H9 (cell line): ENCODE measurements at regions not wholly inside any gene's neighbourhood (a gene's known extent, or its start where the extent isn't known, plus 50 kb on each side); places are given as distances from the start of the nearest gene placed in this dataset.

Experiments
- DNase-seq: peaks from one replicate; pipeline ENCODE4 v3.0.0-alpha.2; 2017
- H2AFZ ChIP-seq: one replicate; pipeline ENCODE4 v1.6.1; 2013; ENCODE audit warnings: mild to moderate bottlenecking, low read length, control low read depth, moderate library complexity
- H2AK5ac ChIP-seq: 2 replicates; pipeline ENCODE4 v1.6.1; 2013; ENCODE audit warnings: low read length, control low read depth, mixed read lengths; ENCODE audit not compliant: insufficient read length
- H2BK120ac ChIP-seq: one replicate; pipeline ENCODE4 v1.6.1; 2013; ENCODE audit warnings: low read depth, mild to moderate bottlenecking, low read length, control low read depth, inconsistent platforms; ENCODE audit not compliant: poor library complexity, severe bottlenecking
- H2BK12ac ChIP-seq: 2 replicates; pipeline ENCODE4 v1.6.1; 2013; ENCODE audit warnings: low read length, control low read depth, mixed read lengths, low read depth; ENCODE audit not compliant: insufficient read length
- H2BK15ac ChIP-seq: 2 replicates; pipeline ENCODE4 v1.6.1; 2013; ENCODE audit warnings: low read depth, low read length, control low read depth
- H2BK20ac ChIP-seq: one replicate; pipeline ENCODE4 v1.6.1; 2013; ENCODE audit warnings: low read depth, mild to moderate bottlenecking, low read length, control low read depth, inconsistent platforms; ENCODE audit not compliant: poor library complexity, severe bottlenecking
- H2BK5ac ChIP-seq: 2 replicates; pipeline ENCODE4 v1.6.1; 2013; ENCODE audit warnings: low read length, control low read depth, mixed read lengths; ENCODE audit not compliant: insufficient read length
- H3K14ac ChIP-seq: 2 replicates; pipeline ENCODE4 v1.6.1; 2013; ENCODE audit warnings: low read length, control low read depth; ENCODE audit not compliant: insufficient read depth
- H3K18ac ChIP-seq: 2 replicates; pipeline ENCODE4 v1.6.1; 2013; ENCODE audit warnings: low read depth, mild to moderate bottlenecking, mixed read lengths, low read length, control low read depth; ENCODE audit not compliant: insufficient read length
- H3K23ac ChIP-seq: 2 replicates; pipeline ENCODE4 v1.6.1; 2013; ENCODE audit warnings: low read length, control low read depth, mixed read lengths, low read depth; ENCODE audit not compliant: insufficient read length
- H3K23me2 ChIP-seq: 2 replicates; pipeline ENCODE4 v1.6.1; 2013; ENCODE audit warnings: low read depth, mild to moderate bottlenecking, mixed read lengths, low read length, control low read depth; ENCODE audit not compliant: insufficient read length, poor library complexity, severe bottlenecking
- H3K27ac ChIP-seq: 2 replicates; pipeline ENCODE4 v1.5.1; 2013; ENCODE audit warnings: low read length, control low read depth, mixed read lengths, low read depth; ENCODE audit not compliant: insufficient read length
- H3K27me3 ChIP-seq: 2 replicates; pipeline ENCODE4 v1.6.1; 2013; ENCODE audit warnings: low read length, control low read depth, inconsistent platforms; ENCODE audit not compliant: insufficient read depth
- H3K4ac ChIP-seq: 2 replicates; pipeline ENCODE4 v1.6.1; 2013; ENCODE audit warnings: low read depth, mild to moderate bottlenecking, control low read depth, inconsistent platforms, low read length, moderate library complexity
- H3K4me1 ChIP-seq: 2 replicates; pipeline ENCODE4 v1.6.1; 2013; ENCODE audit warnings: low read length, control low read depth, inconsistent platforms; ENCODE audit not compliant: insufficient read depth
- H3K4me2 ChIP-seq: 2 replicates; pipeline ENCODE4 v1.6.1; 2013; ENCODE audit warnings: low read length, control low read depth, mixed read lengths; ENCODE audit not compliant: insufficient read length, insufficient read depth
- H3K56ac ChIP-seq: 2 replicates; pipeline ENCODE4 v1.6.1; 2013; ENCODE audit warnings: low read depth, mild to moderate bottlenecking, mixed read lengths, low read length, control low read depth; ENCODE audit not compliant: insufficient read length
- H3K79me1 ChIP-seq: 2 replicates; pipeline ENCODE4 v1.6.1; 2013; ENCODE audit warnings: low read depth, mild to moderate bottlenecking, moderate library complexity, low read length, control low read depth, inconsistent platforms; ENCODE audit not compliant: insufficient read depth, poor library complexity, severe bottlenecking
- H3K79me2 ChIP-seq: 2 replicates; pipeline ENCODE4 v1.6.1; 2013; ENCODE audit warnings: low read length, control low read depth, inconsistent platforms; ENCODE audit not compliant: insufficient read depth
- H3K9ac ChIP-seq: 2 replicates; pipeline ENCODE4 v1.6.1; 2013; ENCODE audit warnings: low read length, control low read depth, mixed read lengths; ENCODE audit not compliant: insufficient read length; ENCODE audit errors: extremely low read depth
- H3K9me3 ChIP-seq: one replicate; pipeline ENCODE4 v1.6.1; 2013; ENCODE audit warnings: low read depth, low read length, inconsistent platforms; ENCODE audit not compliant: control insufficient read depth
- H3T11ph ChIP-seq: one replicate; pipeline ENCODE4 v1.6.1; 2013; ENCODE audit warnings: mild to moderate bottlenecking, low read length, control low read depth, inconsistent platforms
- H4K20me1 ChIP-seq: one replicate; pipeline ENCODE4 v1.6.1; 2013; ENCODE audit not compliant: control insufficient read depth, insufficient read length, insufficient read depth
- H4K5ac ChIP-seq: 2 replicates; pipeline ENCODE4 v1.6.1; 2013; ENCODE audit warnings: low read depth, mild to moderate bottlenecking, mixed read lengths, low read length, control low read depth; ENCODE audit not compliant: insufficient read length
- H4K8ac ChIP-seq: replicated peaks from 2 replicates; pipeline ENCODE4 v1.6.1; 2013; ENCODE audit warnings: low read length, control low read depth, mixed read lengths, low read depth; ENCODE audit not compliant: insufficient read length
- H4K91ac ChIP-seq: 2 replicates; pipeline ENCODE4 v1.6.1; 2013; ENCODE audit warnings: low read depth, mild to moderate bottlenecking, moderate library complexity, mixed read lengths, low read length, control low read depth; ENCODE audit not compliant: insufficient read length
- H3K27ac Mint-ChIP-seq, 3 experiments: 2 replicates in 2 of 3; 3 replicates in 1 of 3; pipeline ENCODE4 v1.8.0; 2020 to 2021; ENCODE audit warnings: mixed read lengths in 3 of 3, mild to moderate bottlenecking in 1 of 3, moderate library complexity in 1 of 3
- H3K27me3 Mint-ChIP-seq: 2 replicates; pipeline ENCODE4 v1.8.0; 2021; ENCODE audit warnings: low read depth, mild to moderate bottlenecking, moderate library complexity, mixed read lengths
- H3K36me3 Mint-ChIP-seq, 3 experiments: 2 replicates in 2 of 3; 3 replicates in 1 of 3; pipeline ENCODE4 v1.8.0; 2020 to 2021; ENCODE audit warnings: low read depth in 3 of 3, mixed read lengths in 3 of 3; ENCODE audit not compliant: insufficient read depth in 1 of 3
- H3K4me1 Mint-ChIP-seq, 2 experiments: 2 replicates each; pipeline ENCODE4 v1.8.0; 2020; ENCODE audit warnings: mixed read lengths in 2 of 2
- H3K4me3 Mint-ChIP-seq, 2 experiments: 2 replicates in 1 of 2; 3 replicates in 1 of 2; pipeline ENCODE4 v1.8.0; 2020 to 2021; ENCODE audit warnings: mild to moderate bottlenecking in 2 of 2, mixed read lengths in 2 of 2, moderate library complexity in 1 of 2
- H3K9me3 Mint-ChIP-seq, 2 experiments: 2 replicates in 1 of 2; 3 replicates in 1 of 2; pipeline ENCODE4 v1.8.0; 2020; ENCODE audit warnings: mild to moderate bottlenecking in 2 of 2, mixed read lengths in 2 of 2, moderate library complexity in 1 of 2
- CTCF ChIP-seq: fragments of 200-600 bp; sonication (generic); conservative IDR thresholded peaks from 3 replicates; pipeline ENCODE4 v1.8.0; 2021; ENCODE audit warnings: antibody characterized with exemption, mild to moderate bottlenecking
- WGBS: extraction: QIAGEN DNeasy Blood & Tissue Kit; methylation state at CpG from one replicate; pipeline ENCODE4 v1.1.7; 2013; ENCODE audit warnings: missing lambda C conversion rate, low lambda C conversion rate, mixed read lengths; ENCODE audit not compliant: insufficient read length; ENCODE audit errors: extremely low coverage; 5-methylcytosine and 5-hydroxymethylcytosine counted together

GRCh38 chr5:156142867-156143266 lies 184.1 kb upstream of the SGCD start:
- no peak overlapping the region for H4K91ac ChIP-seq
- H3K23ac ChIP-seq, result no peak overlapping the region
- Mint-ChIP-seq H3K9me3 (peaks cover 10 to 22% of the 10 kb centered on the region in 2 experiments), H3K27me3 (no peaks in the 10 kb centered on the region), H3K27ac (no peak overlapping the region), H3K36me3 (peaks cover 7 to 15% (median 10%) of the 10 kb centered on the region in 3 experiments; a peak in 6 of 7 replicates), H3K4me1 (peaks cover 4 to 5% of the 10 kb centered on the region in 2 experiments; a peak in 3 of 4 replicates), H3K4me3 (no peak overlapping the region)
- H3K14ac ChIP-seq, result no peak overlapping the region
- no peak overlapping the region for H3T11ph ChIP-seq
- H4K8ac ChIP-seq, result no peak overlapping the region
- H2AK5ac ChIP-seq, result no peak overlapping the region
- H4K5ac ChIP-seq, result no peak overlapping the region
- H3K56ac ChIP-seq, result no peak overlapping the region
- H3K79me1 ChIP-seq, result no peaks in the 10 kb centered on the region
- H3K27ac ChIP-seq, result no peak overlapping the region
- H2BK20ac ChIP-seq, result no peak overlapping the region
- H2BK5ac ChIP-seq, result no peak overlapping the region
- H3K79me2 ChIP-seq, result no peaks in the 10 kb centered on the region
- no peak overlapping the region for H3K4ac ChIP-seq
- no peak overlapping the region for H2AFZ ChIP-seq
- TF ChIP-seq CTCF, result no peak
- H2BK120ac ChIP-seq, result no peak overlapping the region
- no peaks in the 10 kb centered on the region for H3K27me3 ChIP-seq
- no peak overlapping the region for H3K18ac ChIP-seq
- H3K4me1 ChIP-seq, result peaks cover 3% of the 10 kb centered on the region; the same call in 1 of the 2 replicates
- no peaks in the 10 kb centered on the region for H3K9me3 ChIP-seq
- H2BK15ac ChIP-seq, result no peak overlapping the region
- no peak for DNase-seq
- H3K4me2 ChIP-seq, result no peak overlapping the region
- no peaks in the 10 kb centered on the region for H3K23me2 ChIP-seq
- WGBS, result no CpG with 5 or more reads among the region's 2 CpGs
- H3K9ac ChIP-seq, result no peak overlapping the region
- H4K20me1 ChIP-seq, result no peaks in the 10 kb centered on the region
- H2BK12ac ChIP-seq, result no peak overlapping the region
